Ecto neural progenitor cell (in vitro differentiated cells): ENCODE measurements at regions not wholly inside any gene's neighbourhood (a gene's known extent, or its start where the extent isn't known, plus 50 kb on each side); places are given as distances from the start of the nearest gene placed in this dataset.
A peak's percentile ranks its signal among the peaks of the same experiment; 100 is the strongest.
"Not testable (repeated sequence)": the region's sequence is repeated elsewhere in the genome, so short reads cannot be mapped to it uniquely, and the experiment has no call there.

Experiments used
- DNase-seq: peaks from one replicate; pipeline ENCODE4 v3.0.0-alpha.2; 2018; ENCODE audit warnings: low spot score

GRCh38 chr16:50497592-50497991 lies 50.6 kb upstream of the NKD1 start:
- DNase-seq, result no peak

GRCh38 chr16:50496990-50497389 lies 51.2 kb upstream of the NKD1 start:
- DNase-seq, result peak; percentile 21

GRCh38 chr16:50495673-50496072 lies 52.5 kb upstream of the NKD1 start:
- no peak for DNase-seq

- no peak for DNase-seq
These were observed 53.4 kb upstream of the NKD1 start for GRCh38 chr16:50494501-50495491.

GRCh38 chr16:50491516-50491915 lies 56.7 kb upstream of the NKD1 start:
- DNase-seq, result no peak

- no peak for DNase-seq
These were observed 57.4 kb upstream of the NKD1 start for GRCh38 chr16:50490828-50491227.

GRCh38 chr16:50489182-50489581 lies 59.0 kb upstream of the NKD1 start:
- no peak for DNase-seq

GRCh38 chr16:50487528-50487927 lies 60.7 kb upstream of the NKD1 start:
- no peak for DNase-seq

- not testable (repeated sequence) for DNase-seq
These were observed 62.0 kb upstream of the NKD1 start for GRCh38 chr16:50486162-50486561.

- no peak for DNase-seq
These were observed 63.0 kb upstream of the NKD1 start for GRCh38 chr16:50485232-50485631.

- DNase-seq, result no peak
These were observed 65.9 kb upstream of the NKD1 start for GRCh38 chr16:50482271-50482670.

- DNase-seq, result no peak
These were observed 68.0 kb upstream of the NKD1 start for GRCh38 chr16:50480206-50480605.

- no peak for DNase-seq
These were observed 68.4 kb upstream of the NKD1 start for GRCh38 chr16:50479771-50480170.

GRCh38 chr16:50478773-50479149 lies 69.4 kb upstream of the NKD1 start:
- no peak for DNase-seq

- DNase-seq, result no peak
These were observed 70.0 kb upstream of the NKD1 start for GRCh38 chr16:50478075-50478772.

- no peak for DNase-seq
These were observed 71.5 kb upstream of the NKD1 start for GRCh38 chr16:50476486-50477255.

GRCh38 chr16:50475170-50475569 lies 73.0 kb upstream of the NKD1 start:
- no peak for DNase-seq

GRCh38 chr16:50474138-50474537 lies 74.1 kb upstream of the NKD1 start:
- DNase-seq, result no peak

GRCh38 chr16:50473356-50473945 lies 74.7 kb upstream of the NKD1 start:
- no peak for DNase-seq

- no peak for DNase-seq
These were observed 75.7 kb upstream of the NKD1 start for GRCh38 chr16:50472472-50472871.

GRCh38 chr16:50470687-50471086 lies 77.5 kb upstream of the NKD1 start:
- DNase-seq, result no peak

GRCh38 chr16:50469744-50470321 lies 78.4 kb upstream of the NKD1 start:
- DNase-seq, result peak; percentile 68
